HUES48 (cell line): ENCODE measurements at regions not wholly inside any gene's neighbourhood (a gene's known extent, or its start where the extent isn't known, plus 50 kb on each side); places are given as distances from the start of the nearest gene placed in this dataset.
A peak's percentile ranks its signal among the peaks of the same experiment; 100 is the strongest.

Experiments used
- H3K27ac ChIP-seq: one replicate; pipeline ENCODE4 v1.7.0; 2013; ENCODE audit warnings: low read depth, low read length, inconsistent platforms
- H3K27me3 ChIP-seq: 2 replicates; pipeline ENCODE4 v1.6.1; 2013; ENCODE audit warnings: mild to moderate bottlenecking, low read length; ENCODE audit not compliant: control insufficient read depth, insufficient read depth
- H3K36me3 ChIP-seq: 2 replicates; pipeline ENCODE4 v1.6.1; 2013; ENCODE audit warnings: low read length; ENCODE audit not compliant: control insufficient read depth, insufficient read depth
- H3K4me1 ChIP-seq: 2 replicates; pipeline ENCODE4 v1.6.1; 2013; ENCODE audit warnings: mild to moderate bottlenecking, low read length; ENCODE audit not compliant: control insufficient read depth, insufficient read depth
- H3K4me3 ChIP-seq: 2 replicates; pipeline ENCODE4 v1.5.1; 2013; ENCODE audit warnings: mild to moderate bottlenecking, low read depth, low read length
- H3K9ac ChIP-seq: 2 replicates; pipeline ENCODE4 v1.6.1; 2013; ENCODE audit warnings: mild to moderate bottlenecking, low read depth, low read length, moderate library complexity
- H3K9me3 ChIP-seq: 2 replicates; pipeline ENCODE4 v1.6.1; 2013; ENCODE audit warnings: low read length; ENCODE audit not compliant: control insufficient read depth, insufficient read depth

DNA sequence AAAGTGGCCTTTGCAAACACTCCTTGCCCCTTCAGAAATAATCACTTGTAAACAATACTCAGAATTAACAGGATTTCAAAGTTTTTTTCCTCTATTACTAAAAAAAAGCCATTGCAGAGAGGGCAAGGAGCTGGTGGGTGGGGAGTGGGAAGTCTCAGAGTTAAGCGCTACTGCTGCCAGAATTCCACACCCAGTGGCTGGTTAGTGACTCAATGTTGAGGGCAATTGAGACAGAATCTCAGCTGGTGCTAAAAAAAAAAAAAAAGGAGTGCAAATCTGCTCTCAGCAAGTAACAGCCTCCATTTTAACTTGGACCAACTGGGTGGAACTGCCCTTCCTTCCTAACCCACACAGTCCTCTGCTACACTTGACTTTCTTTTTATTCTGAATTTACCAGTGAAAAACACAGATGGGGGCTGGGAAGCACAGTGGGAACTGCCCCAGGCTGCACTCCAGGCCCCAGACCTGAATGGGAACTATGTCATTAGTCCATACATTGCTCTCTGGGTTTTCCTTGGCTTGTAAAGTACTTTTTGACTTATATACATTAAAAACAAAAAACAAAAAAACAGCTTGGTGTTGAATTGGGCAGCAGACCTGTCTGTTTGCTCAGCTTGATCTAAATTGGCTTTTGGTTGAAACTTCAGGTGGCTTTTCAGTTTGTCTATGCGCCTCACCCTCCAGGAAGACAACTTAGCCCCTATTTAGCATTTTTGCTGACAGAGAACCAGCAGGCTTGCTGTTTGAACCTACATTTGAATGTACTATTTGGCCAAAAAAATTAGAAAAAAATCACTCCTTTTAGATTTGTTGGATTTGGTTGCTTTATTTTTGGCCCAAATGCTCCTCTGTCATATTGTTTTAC is 357.8 kb upstream of the TBL1XR1 start:
- Histone ChIP-seq H3K9ac (no peak overlapping the region), H3K27ac (peak overlapping the region; percentile 86)

DNA sequence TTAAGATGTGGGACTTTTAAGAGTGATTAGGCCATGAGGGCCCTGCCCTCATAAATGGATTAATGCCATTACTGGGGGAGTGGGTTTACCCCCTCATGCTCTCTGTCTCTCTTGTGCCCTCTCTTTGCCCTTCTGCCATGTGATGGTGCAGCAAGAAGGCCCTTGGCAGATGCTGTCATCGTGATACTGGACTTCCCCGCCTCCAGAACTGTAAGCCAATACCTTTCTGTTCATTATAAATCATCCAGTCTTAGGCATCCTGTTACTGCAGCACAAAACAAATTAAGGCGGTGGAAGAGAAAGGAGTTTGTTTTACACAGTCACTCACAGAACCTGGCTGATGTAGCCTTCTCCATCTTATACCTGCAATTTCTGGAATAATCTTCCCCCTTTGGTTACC is 360.3 kb upstream of the TBL1XR1 start:
- Histone ChIP-seq H3K27ac (no peak overlapping the region), H3K36me3 (no peaks in the 10 kb centered on the region), H3K27me3 (no peaks in the 10 kb centered on the region), H3K4me3 (no peak overlapping the region), H3K9me3 (no peaks in the 10 kb centered on the region), H3K4me1 (peaks cover 36% of the 10 kb centered on the region), H3K9ac (no peak overlapping the region)

More for the DNA sequence above, 357.8 kb upstream of the TBL1XR1 start:
- H3K4me1 ChIP-seq = peaks cover 36% of the 10 kb centered on the region
- H3K36me3 ChIP-seq = no peaks in the 10 kb centered on the region
- H3K9me3 ChIP-seq = no peaks in the 10 kb centered on the region
- no peak overlapping the region for H3K4me3 ChIP-seq
- no peaks in the 10 kb centered on the region for H3K27me3 ChIP-seq

DNA sequence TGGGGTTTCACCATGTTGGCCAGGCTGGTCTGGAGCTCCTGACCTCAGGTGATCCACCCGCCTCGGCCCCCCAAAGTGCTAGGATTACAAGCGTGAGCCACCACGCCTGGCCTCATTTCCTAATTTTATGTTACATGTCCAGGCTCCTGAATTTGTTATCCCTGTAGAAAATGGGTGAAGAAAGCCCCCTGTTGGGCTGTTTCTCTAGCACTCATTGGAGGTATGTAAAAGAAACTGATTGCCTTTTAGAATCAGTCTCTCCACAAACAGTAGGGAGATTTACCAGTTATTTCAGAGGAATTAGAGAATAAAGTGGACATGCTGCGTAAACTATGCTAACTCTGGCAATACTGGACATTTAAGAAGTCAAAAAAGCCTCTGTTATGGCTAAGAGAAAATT is 364.1 kb upstream of the TBL1XR1 start:
- Histone ChIP-seq H3K27me3 (no peaks in the 10 kb centered on the region), H3K9me3 (no peaks in the 10 kb centered on the region), H3K4me1 (peaks cover 15% of the 10 kb centered on the region; the same call in 1 of the 2 replicates), H3K4me3 (no peak overlapping the region), H3K27ac (no peak overlapping the region), H3K36me3 (no peaks in the 10 kb centered on the region), H3K9ac (no peak overlapping the region)

DNA sequence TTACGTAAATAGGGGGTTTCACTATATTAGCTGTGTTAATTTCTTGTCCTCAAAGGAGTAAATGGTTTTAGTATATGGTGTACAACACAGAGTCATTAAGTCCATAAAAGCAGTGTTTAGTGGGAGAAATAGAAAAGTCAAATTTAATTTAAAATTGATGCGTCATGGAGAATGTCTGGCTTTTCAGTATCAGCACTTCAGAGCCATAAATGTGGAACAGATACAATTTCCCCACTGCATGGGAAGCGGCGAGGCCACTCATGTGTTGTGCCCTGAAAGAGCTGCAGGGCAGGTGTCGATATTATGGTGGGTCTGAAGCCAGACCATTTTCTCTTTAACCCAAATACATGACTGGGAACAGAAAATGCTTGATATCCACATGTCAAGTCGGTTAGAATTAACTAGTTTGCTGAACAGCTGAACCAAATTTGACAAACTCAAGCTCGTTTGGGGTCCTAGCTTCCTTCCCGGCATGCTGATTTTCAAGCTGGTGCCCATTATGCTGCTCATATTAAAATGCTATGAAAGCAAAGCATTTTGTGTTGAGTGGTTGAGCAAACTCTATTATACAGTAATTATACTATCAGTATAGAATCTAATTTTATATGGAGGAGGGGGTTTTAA is 364.6 kb upstream of the TBL1XR1 start:
- no peaks in the 10 kb centered on the region for H3K36me3 ChIP-seq
- H3K9ac ChIP-seq = no peak overlapping the region
- H3K27ac ChIP-seq = no peak overlapping the region
- no peak overlapping the region for H3K4me3 ChIP-seq
- 0 out of 2 replicates have a peak, but pooled peaks cover 11% of the 10 kb centered on the region for H3K4me1 ChIP-seq
- no peaks in the 10 kb centered on the region for H3K27me3 ChIP-seq
- no peaks in the 10 kb centered on the region for H3K9me3 ChIP-seq

DNA sequence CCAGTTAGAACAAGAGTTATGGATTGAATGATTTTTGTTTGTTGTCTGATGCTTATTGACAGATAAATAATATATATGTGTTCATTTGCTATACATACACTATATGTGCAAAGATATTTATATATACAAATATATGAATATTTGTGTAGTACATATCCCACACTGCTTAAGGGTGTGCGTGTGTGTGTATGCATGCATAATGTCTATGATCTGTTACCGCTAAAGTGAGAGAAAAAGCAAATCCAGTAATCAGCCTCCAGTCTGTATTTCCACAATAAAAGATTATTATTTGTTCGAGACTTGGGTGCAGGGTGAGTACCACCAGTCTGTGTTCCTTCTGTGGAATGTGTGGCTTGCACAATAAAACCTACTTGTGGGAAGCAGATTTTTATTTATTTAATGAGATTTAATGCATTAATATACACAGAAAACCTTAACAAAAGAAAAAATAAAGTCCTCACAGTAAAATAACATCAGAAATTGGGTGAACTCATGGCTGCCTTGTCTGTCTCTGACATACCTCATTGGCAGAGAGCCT is 366.0 kb upstream of the TBL1XR1 start:
- Histone ChIP-seq H3K27ac (no peak overlapping the region), H3K4me3 (no peak overlapping the region)

DNA sequence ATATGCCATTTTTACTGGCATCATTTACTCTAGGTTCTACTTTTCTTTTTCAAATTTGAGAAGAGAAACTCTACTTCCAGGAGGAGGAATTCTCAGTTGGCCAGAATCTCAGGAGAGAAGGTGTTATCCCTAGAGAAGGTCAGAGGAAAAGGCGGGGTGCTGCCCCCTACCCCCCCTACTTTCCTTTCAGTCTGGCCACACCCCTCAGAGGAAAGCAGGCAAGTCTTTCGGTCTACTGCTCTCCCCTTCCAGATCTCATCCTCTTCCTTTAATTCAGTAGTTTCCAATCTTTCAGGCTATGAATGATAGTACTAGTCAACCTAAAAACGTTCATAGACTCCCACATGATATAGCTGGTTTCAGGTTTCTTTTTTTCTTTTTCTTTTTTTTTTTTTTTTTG is 366.5 kb upstream of the TBL1XR1 start:
- Histone ChIP-seq H3K4me1 (0 out of 2 replicates have a peak, but pooled peaks cover 11% of the 10 kb centered on the region), H3K9me3 (no peaks in the 10 kb centered on the region), H3K36me3 (no peaks in the 10 kb centered on the region), H3K27ac (no peak overlapping the region), H3K4me3 (no peak overlapping the region), H3K27me3 (no peaks in the 10 kb centered on the region), H3K9ac (no peak overlapping the region)

More for the DNA sequence above, 366.0 kb upstream of the TBL1XR1 start:
- no peaks in the 10 kb centered on the region for H3K27me3 ChIP-seq
- no peaks in the 10 kb centered on the region for H3K9me3 ChIP-seq
- H3K4me1 ChIP-seq = 0 out of 2 replicates have a peak, but pooled peaks cover 11% of the 10 kb centered on the region
- no peak overlapping the region for H3K9ac ChIP-seq
- H3K36me3 ChIP-seq = no peaks in the 10 kb centered on the region

DNA sequence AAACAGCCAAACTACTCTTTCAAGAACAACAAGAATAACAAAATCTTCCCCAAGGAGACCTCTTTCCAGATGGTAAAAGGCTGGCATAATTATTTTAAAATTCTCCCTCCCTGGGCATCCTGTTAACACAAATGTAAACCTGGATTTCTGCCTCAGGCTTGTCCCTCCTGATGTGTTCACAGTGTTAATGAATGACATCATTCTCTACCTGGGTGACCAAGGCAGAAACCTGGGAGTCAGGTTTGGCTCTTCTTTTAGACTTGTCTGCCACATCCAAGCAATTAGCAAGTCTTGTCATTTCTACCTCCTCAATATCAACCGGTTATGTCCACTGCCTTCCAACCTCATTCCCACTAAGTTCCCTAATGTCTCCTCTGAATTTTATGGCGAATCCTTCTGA is 368.7 kb upstream of the TBL1XR1 start:
- Histone ChIP-seq H3K4me1 (peaks cover 15% of the 10 kb centered on the region; the same call in 1 of the 2 replicates), H3K9ac (no peak overlapping the region), H3K27me3 (no peaks in the 10 kb centered on the region), H3K4me3 (no peak overlapping the region), H3K27ac (no peak overlapping the region), H3K36me3 (no peaks in the 10 kb centered on the region), H3K9me3 (no peaks in the 10 kb centered on the region)

DNA sequence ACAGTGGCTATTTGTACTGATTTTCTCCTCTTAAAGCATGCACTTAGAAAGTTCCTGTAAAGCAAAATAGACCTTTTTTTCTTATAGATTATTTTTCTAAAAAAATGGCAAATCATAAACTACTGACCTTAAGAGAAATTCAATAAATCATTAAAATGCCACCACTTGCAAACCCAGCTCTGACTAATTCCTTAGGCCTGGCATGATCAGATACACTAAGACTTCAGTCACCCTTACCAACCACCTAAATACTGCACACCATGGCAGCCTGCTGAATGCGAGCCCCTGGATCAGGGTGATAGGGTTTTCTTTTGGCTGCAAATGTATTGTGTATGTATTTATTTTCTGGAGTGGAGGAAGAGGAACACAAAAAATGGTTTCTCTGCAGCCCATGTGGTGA is 370.6 kb upstream of the TBL1XR1 start:
- no peaks in the 10 kb centered on the region for H3K36me3 ChIP-seq
- H3K9ac ChIP-seq = no peak overlapping the region

DNA sequence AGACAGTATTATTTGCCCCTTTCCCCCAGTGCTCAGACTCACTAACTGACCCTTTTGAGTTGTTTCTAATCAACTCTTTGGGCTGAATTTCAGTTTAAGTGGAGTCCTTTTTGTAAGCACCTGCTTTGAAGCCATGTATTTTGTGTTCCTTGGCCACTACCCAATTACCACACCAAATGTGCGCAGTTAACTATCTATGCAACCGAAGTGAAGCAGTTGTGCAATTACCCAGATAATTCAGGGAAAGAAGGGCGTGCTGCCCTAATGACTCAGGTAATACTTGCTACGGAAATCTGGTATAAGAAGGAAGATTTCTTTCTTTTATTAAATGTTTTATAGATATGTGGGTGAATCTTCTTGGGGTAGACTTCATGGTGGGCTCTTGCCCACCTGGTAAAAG is 371.9 kb upstream of the TBL1XR1 start:
- H3K9ac ChIP-seq = no peak overlapping the region
- H3K4me3 ChIP-seq = no peak overlapping the region
- no peak overlapping the region for H3K27ac ChIP-seq
- peaks cover 6% of the 10 kb centered on the region for H3K4me1 ChIP-seq
- no peaks in the 10 kb centered on the region for H3K36me3 ChIP-seq
- H3K9me3 ChIP-seq = no peaks in the 10 kb centered on the region
- H3K27me3 ChIP-seq = no peaks in the 10 kb centered on the region

More for the DNA sequence above, 370.6 kb upstream of the TBL1XR1 start:
- Histone ChIP-seq H3K4me1 (peaks cover 12% of the 10 kb centered on the region; the same call in 1 of the 2 replicates), H3K4me3 (no peak overlapping the region), H3K27me3 (no peaks in the 10 kb centered on the region), H3K27ac (no peak overlapping the region), H3K9me3 (no peaks in the 10 kb centered on the region)

DNA sequence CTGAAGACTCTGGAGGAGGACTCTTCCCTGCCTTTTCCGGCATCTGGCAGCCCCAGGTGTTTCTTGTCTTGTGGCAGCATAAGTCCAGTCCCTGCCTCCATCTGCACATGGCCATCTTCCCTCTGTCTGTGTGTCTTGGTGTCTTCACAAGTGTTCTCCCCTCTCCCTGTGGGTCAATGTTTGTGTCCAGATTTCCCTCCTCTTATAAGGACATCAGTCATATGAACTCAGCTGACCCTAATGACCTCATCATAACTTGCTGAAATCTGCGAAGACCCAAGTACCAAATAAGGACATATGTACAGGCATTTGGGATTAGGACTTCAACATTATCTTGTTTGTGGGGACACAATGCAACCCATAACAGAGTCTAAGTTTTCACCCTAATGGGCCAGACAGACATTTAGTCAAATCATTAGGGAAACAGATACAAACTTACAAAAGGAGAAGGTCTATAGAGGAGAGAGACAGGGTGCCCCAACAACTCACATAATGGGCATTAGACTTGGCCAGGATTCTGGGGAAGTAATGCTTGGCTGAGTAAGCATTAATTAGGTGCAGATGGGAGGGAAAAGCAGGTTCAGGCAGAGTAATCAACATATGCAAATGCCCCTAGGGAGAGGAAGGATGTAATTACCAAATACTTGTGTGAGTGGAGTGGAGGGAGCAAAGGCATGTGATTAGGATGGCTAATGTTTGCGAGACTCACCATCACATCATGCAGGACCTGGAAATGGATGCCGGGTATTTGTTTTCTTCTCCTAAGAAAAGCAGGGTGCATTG is 372.8 kb upstream of the TBL1XR1 start:
- Histone ChIP-seq H3K36me3 (no peaks in the 10 kb centered on the region), H3K9ac (no peak overlapping the region), H3K4me1 (peaks cover 12% of the 10 kb centered on the region), H3K4me3 (no peak overlapping the region), H3K27me3 (no peaks in the 10 kb centered on the region), H3K27ac (no peak overlapping the region), H3K9me3 (no peaks in the 10 kb centered on the region)
